Mesothelial cell of epicardium (in vitro differentiated cells): ENCODE measurements at regions not wholly inside any gene's neighbourhood (a gene's known extent, or its start where the extent isn't known, plus 50 kb on each side); places are given as distances from the start of the nearest gene placed in this dataset.

Source experiments
- DNase-seq, 2 experiments: peaks; one replicate each; pipeline ENCODE4 v3.0.0; 2021; ENCODE audit warnings: low spot score in 2 of 2; ENCODE audit not compliant: unreplicated experiment in 2 of 2
- H3K27ac Mint-ChIP-seq: 2 replicates; pipeline ENCODE4 v1.8.0; 2021; ENCODE audit warnings: mixed read lengths
- H3K27me3 Mint-ChIP-seq: 2 replicates; pipeline ENCODE4 v1.8.0; 2021; ENCODE audit warnings: low read depth, mixed read lengths
- H3K36me3 Mint-ChIP-seq: 2 replicates; pipeline ENCODE4 v1.8.0; 2021; ENCODE audit warnings: mixed read lengths
- H3K4me1 Mint-ChIP-seq: 2 replicates; pipeline ENCODE4 v1.8.0; 2021; ENCODE audit warnings: mixed read lengths
- H3K4me3 Mint-ChIP-seq: 2 replicates; pipeline ENCODE4 v1.8.0; 2021; ENCODE audit warnings: mild to moderate bottlenecking, moderate library complexity, mixed read lengths
- H3K9me3 Mint-ChIP-seq: 2 replicates; pipeline ENCODE4 v1.8.0; 2021; ENCODE audit warnings: mixed read lengths
- CTCF ChIP-seq: fragments of 200-600 bp; sonication (generic); IDR thresholded peaks from one replicate; pipeline ENCODE4 v1.5.0; 2021; ENCODE audit warnings: antibody characterized with exemption; ENCODE audit not compliant: unreplicated experiment

- no peak overlapping the region for H3K4me3 Mint-ChIP-seq
- H3K9me3 Mint-ChIP-seq: peaks cover 67% of the 10 kb centered on the region
- no peak overlapping the region for H3K27ac Mint-ChIP-seq
- no peak for TF ChIP-seq CTCF
- H3K27me3 Mint-ChIP-seq: no peaks in the 10 kb centered on the region
- no peak for DNase-seq
- peaks cover 10% of the 10 kb centered on the region for H3K36me3 Mint-ChIP-seq
- H3K4me1 Mint-ChIP-seq: no peaks in the 10 kb centered on the region
Measured at GRCh38 chr4:33551244-33551643, 2693.1 kb downstream of the ARAP2 start.

- H3K27ac Mint-ChIP-seq: no peak overlapping the region
- no peaks in the 10 kb centered on the region for H3K27me3 Mint-ChIP-seq
- H3K36me3 Mint-ChIP-seq: no peaks in the 10 kb centered on the region
- no peak for DNase-seq
- no peaks in the 10 kb centered on the region for H3K9me3 Mint-ChIP-seq
- no peak overlapping the region for H3K4me3 Mint-ChIP-seq
- H3K4me1 Mint-ChIP-seq: no peaks in the 10 kb centered on the region
- no peak for TF ChIP-seq CTCF
Measured at GRCh38 chr4:33561259-33561658, 2683.1 kb downstream of the ARAP2 start.

GRCh38 chr4:33566649-33567048, 2677.7 kb downstream of the ARAP2 start:
- no peak for DNase-seq
- Mint-ChIP-seq H3K27me3 (no peaks in the 10 kb centered on the region), H3K36me3 (no peaks in the 10 kb centered on the region), H3K4me3 (no peak overlapping the region), H3K27ac (no peak overlapping the region), H3K9me3 (no peaks in the 10 kb centered on the region), H3K4me1 (no peaks in the 10 kb centered on the region)
- no peak for TF ChIP-seq CTCF

GRCh38 chr4:33577791-33578190, 2666.5 kb downstream of the ARAP2 start:
- Mint-ChIP-seq H3K36me3 (peaks cover 3% of the 10 kb centered on the region), H3K4me1 (no peaks in the 10 kb centered on the region), H3K27me3 (no peaks in the 10 kb centered on the region), H3K4me3 (no peak overlapping the region), H3K27ac (no peak overlapping the region), H3K9me3 (peaks cover 14% of the 10 kb centered on the region)
- no peak for TF ChIP-seq CTCF
- no peak for DNase-seq

GRCh38 chr4:33579951-33580350, 2664.4 kb downstream of the ARAP2 start:
- H3K4me1 Mint-ChIP-seq: no peaks in the 10 kb centered on the region
- H3K27ac Mint-ChIP-seq: peak overlapping the region; percentile 53
- no peaks in the 10 kb centered on the region for H3K27me3 Mint-ChIP-seq
- no peak for TF ChIP-seq CTCF
- no peaks in the 10 kb centered on the region for H3K36me3 Mint-ChIP-seq
- H3K9me3 Mint-ChIP-seq: peaks cover 10% of the 10 kb centered on the region
- DNase-seq: no peak
- no peak overlapping the region for H3K4me3 Mint-ChIP-seq

- Mint-ChIP-seq H3K27me3 (no peaks in the 10 kb centered on the region), H3K27ac (no peak overlapping the region), H3K4me1 (peaks cover under 1% of the 10 kb centered on the region), H3K4me3 (no peak overlapping the region), H3K36me3 (peaks cover 31% of the 10 kb centered on the region), H3K9me3 (peaks cover 53% of the 10 kb centered on the region)
- no peak for DNase-seq
- TF ChIP-seq CTCF: no peak
Measured at GRCh38 chr4:33592701-33593100, 2651.6 kb downstream of the ARAP2 start.
